OCI-LY7 (cell line): ENCODE measurements at regions not wholly inside any gene's neighbourhood (a gene's known extent, or its start where the extent isn't known, plus 50 kb on each side); places are given as distances from the start of the nearest gene placed in this dataset.

ENCODE experiments used
- CTCF ChIP-seq: fragments of 200-600 bp; sonication (generic); conservative IDR thresholded peaks from 2 replicates; pipeline ENCODE4 v1.5.1; 2014; ENCODE audit warnings: mild to moderate bottlenecking, antibody characterized with exemption, low read length, moderate library complexity, mixed read lengths
- EZH2phosphoT487 ChIP-seq: fragments of 200-600 bp; sonication (generic); IDR thresholded peaks from 2 replicates; pipeline ENCODE4 v1.6.1; 2018; ENCODE audit warnings: low read depth, borderline replicate concordance, mild to moderate bottlenecking, mixed run types, antibody characterized with exemption, low read length, moderate library complexity, mixed read lengths

- TF ChIP-seq CTCF (no peak), EZH2phosphoT487 (no peak)
These were observed 224.4 kb upstream of the POU2AF2 start for GRCh38 chr11:111021131-111021530.
